HT-29 (cell line): ENCODE measurements at regions not wholly inside any gene's neighbourhood (a gene's known extent, or its start where the extent isn't known, plus 50 kb on each side); places are given as distances from the start of the nearest gene placed in this dataset.
A peak's percentile ranks its signal among the peaks of the same experiment; 100 is the strongest.
"Not testable (repeated sequence)": the region's sequence is repeated elsewhere in the genome, so short reads cannot be mapped to it uniquely, and the experiment has no call there.

Source experiments
- DNase-seq: peaks from one replicate; pipeline ENCODE4 v3.0.0-alpha.2; 2015; ENCODE audit warnings: low spot score

GRCh38 chr6:113039005-113039404 lies 691.9 kb downstream of the RFPL4B start:
- no peak for DNase-seq

GRCh38 chr6:113047148-113047547 lies 700.0 kb downstream of the RFPL4B start:
- DNase-seq: no peak

- DNase-seq: no peak
Observed at GRCh38 chr6:113047932-113048331, 700.8 kb downstream of the RFPL4B start.

DNA sequence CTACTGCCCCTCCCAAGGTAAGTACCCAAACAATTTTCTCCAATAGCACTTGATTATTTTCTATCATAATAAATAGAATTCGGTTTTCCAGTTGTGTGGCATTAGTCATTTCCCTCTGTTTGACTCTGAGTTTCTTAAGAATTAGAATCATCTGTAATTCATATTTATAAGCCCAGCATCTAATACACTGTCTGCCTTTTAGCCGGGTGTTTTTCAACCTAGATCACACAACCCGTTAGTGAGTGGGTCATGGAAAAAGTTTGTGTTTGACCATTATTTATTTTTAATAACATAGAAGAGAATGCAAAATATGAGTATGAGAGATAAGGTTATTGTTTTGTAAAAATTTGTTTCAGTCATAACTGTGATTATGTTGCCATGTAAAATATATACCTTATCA lies 701.6 kb downstream of the RFPL4B start:
- DNase-seq: no peak

GRCh38 chr6:113049190-113049589 lies 702.1 kb downstream of the RFPL4B start:
- DNase-seq: no peak

DNA sequence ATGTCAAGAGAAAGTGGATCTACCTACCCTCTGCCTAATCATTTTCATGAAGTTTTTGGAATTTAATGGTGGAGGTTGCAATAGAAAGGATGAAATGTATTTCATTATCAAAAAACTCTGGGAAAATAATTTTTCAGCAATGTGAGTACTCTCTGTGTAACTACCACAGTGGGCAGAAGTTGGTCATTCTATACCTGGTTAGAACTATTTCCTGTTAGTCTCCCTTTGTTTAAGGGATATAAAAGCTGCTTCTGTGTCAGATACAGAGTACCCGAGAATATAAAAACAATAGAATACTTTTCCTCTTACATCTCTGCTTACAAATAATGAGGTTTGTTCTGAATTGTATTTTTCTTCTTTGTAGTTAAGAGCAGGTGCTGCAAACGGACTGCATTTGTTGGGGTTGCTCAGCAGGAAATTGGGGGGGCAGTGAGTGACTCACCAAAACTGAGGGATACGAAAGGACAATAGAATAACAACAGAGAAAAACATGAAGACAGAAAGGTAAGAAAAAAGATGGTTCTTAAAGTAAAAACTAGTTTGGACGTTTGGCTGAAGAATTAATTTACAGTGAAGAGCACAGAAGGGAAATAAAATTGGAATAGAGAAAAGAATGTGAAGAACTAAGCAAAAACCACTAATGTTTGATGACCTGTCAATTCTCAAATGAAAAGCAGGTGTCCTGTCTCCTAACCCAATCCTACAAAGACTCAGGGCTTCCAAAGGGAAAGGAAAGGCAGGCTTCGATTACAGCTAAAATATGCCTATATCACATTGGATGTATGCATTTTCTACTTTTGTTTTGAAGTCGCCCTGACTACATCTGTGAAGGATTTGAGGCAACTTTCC lies 703.1 kb downstream of the RFPL4B start:
- DNase-seq: peak; percentile 28

- no peak for DNase-seq
Observed at GRCh38 chr6:113050979-113051378, 703.8 kb downstream of the RFPL4B start.

DNA sequence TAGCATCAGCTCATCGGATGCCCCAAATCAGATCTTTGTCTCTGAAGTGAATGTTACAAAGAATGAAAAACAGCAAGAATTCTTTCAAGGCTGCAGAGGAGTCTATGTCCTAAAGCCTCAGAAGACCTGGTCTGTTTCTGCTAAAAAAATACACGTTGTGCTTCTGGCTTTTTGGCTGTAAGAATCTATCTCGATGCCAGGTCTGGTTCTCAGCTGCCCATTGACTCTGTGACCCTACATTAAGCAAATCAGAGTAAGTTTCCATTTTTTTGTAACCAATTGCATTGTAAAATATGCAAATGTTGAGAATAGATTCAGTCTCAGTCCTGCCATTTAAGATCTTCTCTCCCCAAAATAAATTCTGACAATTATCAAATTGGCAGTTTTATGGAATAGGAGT lies 705.4 kb downstream of the RFPL4B start:
- DNase-seq: no peak

- no peak for DNase-seq
Observed at GRCh38 chr6:113055061-113055460, 707.9 kb downstream of the RFPL4B start.

DNA sequence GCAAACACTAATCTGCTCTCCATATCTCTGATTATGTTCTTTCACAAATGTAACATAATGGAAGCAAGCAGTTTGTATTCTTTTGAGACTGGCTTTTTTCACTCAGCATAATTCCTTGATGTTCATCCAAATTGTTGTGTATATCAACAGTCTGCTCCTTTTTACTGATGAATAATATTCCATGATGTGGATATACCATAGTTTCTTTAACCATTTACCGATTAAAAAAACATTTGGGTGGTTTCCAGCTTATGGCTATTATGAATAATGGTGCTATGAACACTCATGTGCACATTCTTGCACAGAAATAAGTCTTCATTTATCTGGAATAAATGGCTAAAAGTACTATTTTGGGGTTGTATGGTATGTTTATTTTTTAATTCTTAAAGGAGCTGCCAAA lies 708.9 kb downstream of the RFPL4B start:
- no peak for DNase-seq

GRCh38 chr6:113057567-113058053 lies 710.5 kb downstream of the RFPL4B start:
- DNase-seq: no peak

- DNase-seq: no peak
Observed at GRCh38 chr6:113060664-113061063, 713.5 kb downstream of the RFPL4B start.

- DNase-seq: no peak
Observed at GRCh38 chr6:113065611-113066010, 718.5 kb downstream of the RFPL4B start.

DNA sequence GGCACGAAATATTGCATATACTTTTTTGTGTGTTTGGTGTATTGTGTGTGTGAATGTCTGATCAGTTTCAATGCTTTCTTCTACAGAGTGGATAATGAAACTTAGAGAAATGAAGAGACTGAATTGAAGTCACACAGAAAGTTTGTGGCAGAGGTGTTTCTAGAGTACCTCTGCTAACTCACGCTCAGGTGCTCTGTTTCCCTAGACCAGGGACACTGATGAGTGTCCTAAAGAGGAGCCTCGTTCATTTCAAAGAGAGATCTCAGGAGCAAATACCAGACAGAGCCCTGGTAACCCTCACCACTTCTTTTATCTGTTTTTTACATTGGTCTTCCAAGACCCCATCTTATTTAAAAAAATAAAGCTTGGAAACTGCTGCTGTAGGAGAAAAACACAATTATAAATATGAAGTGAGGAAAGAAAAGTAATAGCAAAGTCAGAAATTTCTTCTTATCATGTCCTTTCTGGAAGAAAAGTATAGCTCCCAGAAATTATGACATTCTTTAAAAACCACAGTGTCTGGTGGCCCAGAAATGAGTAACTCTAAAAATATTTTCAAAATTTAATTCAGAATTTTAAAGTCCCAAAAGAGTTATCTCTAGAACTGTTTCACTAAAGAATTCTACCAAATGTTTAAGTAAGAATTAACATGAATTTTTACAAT lies 720.6 kb downstream of the RFPL4B start:
- no peak for DNase-seq

DNA sequence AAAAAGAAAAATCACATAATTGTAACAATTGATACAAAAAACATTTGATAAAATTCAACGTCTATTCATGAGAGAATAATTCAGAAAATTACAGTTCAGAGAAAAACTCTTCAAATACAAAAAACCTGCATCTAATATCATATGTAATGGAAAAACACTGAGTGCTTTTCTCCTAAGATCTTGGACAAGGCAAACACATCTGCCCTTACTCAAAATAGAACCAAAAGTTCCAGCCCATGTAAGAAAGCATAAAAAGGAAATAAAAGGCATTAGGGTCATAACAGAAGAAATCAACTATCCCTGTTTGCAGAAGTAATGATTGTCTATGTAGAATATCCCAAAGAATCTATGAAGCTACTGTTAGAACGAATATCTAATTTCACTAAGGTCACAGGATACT lies 721.4 kb downstream of the RFPL4B start:
- DNase-seq: no peak

DNA sequence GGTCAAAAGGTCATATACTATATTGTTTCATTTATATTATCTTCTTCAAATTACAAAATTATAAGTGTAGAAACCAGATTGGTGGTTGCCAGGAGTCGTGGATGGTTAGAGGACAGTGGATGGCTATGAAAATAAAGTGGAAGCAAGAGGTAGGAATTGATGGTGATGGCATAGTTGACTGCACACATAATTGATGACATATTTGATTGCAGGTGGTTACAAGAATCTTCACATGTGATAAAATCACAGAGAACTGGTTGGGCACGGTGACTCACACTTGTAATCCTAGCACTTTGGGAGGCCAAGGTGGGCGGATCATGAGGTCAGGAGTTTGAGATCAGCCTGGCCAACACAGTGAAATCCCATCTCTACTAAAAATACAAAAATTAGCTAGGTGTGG lies 723.6 kb downstream of the RFPL4B start:
- not testable (repeated sequence) for DNase-seq

- DNase-seq: no peak
Observed at GRCh38 chr6:113073611-113074191, 726.6 kb downstream of the RFPL4B start.

GRCh38 chr6:113076116-113076515 lies 729.0 kb downstream of the RFPL4B start:
- DNase-seq: no peak

DNA sequence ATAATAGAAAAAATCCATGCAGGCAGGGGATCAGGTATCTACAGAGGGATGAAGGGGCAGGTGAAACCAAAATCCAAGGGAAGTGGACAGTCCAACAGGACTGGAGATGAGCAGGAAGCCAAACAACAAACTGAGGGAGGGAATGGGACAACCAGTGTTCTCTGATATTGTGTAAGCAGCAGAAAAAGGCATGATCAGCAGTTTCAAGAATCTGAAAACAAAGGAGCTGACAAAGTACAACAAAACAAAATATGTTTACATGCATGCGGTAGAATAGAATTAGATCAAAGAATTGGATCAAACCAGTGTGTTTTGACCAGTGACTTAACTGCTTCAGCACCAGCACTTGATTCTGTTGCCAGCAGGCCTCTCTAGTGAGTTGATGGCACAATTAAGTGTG lies 729.7 kb downstream of the RFPL4B start:
- no peak for DNase-seq

- DNase-seq: no peak
Observed at GRCh38 chr6:113077794-113078193, 730.7 kb downstream of the RFPL4B start.

DNA sequence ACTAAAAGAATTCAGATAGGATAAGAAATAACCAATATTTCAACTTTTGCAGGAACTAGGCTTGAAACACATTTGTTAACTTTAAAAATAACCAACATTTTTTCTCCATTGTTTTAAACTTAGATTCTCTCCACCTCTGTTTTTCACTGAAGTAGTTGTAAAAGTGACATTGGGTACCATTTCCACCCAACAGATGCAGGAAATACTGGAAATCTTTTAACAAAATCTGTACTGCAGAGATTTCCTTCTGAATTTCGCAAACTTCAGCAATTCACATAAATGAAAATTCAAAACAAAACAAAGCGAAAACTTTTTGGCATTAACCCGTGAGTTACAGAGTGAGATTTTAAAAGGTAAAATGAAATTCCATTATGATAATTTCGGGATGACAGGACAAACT lies 731.7 kb downstream of the RFPL4B start:
- no peak for DNase-seq

DNA sequence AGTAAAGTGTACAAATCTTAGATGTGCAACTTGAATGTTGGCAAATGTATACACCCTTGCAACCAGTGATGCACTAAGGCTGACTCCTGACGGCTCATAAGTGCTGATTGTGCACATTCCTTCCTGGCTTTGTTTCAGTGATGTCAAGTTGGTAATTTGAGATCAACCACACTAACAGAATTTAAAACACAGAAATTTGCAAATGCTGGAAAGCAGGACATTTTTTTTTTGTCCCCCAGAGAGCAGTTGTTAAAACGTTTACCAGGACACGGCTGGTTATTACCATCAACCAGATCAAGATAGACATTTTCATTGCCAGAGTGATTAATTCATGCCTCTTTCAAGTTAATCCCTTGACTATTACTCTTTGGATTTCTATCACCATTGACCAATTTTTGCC lies 735.6 kb downstream of the RFPL4B start:
- no peak for DNase-seq

- DNase-seq: no peak
Observed at GRCh38 chr6:113083947-113084346, 736.8 kb downstream of the RFPL4B start.
